ENCODE measurements at regions not wholly inside any gene's neighbourhood (a gene's known extent, or its start where the extent isn't known, plus 50 kb on each side); places are given as distances from the start of the nearest gene placed in this dataset.

GRCh38 chr4:181424362-181425016 lies 818.7 kb upstream of the TENM3 start:
- H2BK120ac ChIP-seq (ENCODE audit: low read depth, low read length), result no peak overlapping the region
- no peak overlapping the region for H3K9ac ChIP-seq (ENCODE audit: low read length)
- no peak overlapping the region for H2AK5ac ChIP-seq (ENCODE audit: low read length, severe bottlenecking)
- no peak overlapping the region for H3K14ac ChIP-seq (ENCODE audit: low read length in 2 of 2)
- 82% methylated on average over 2 of the region's 2 CpGs for WGBS
- H2BK12ac ChIP-seq (ENCODE audit: low read length in 2 of 2), result no peak overlapping the region
- H3K18ac ChIP-seq (ENCODE audit: low read depth in 1 of 2, low read length in 2 of 2), result no peak overlapping the region
- H2AFZ ChIP-seq (ENCODE audit: low read depth, low read length), result no peak overlapping the region
- no peaks in the 10 kb centered on the region for H3K9me3 ChIP-seq (ENCODE audit: control insufficient read depth, low read length)
- no peak overlapping the region for H2BK15ac ChIP-seq (ENCODE audit: low read depth, poor library complexity, severe bottlenecking)
- no peak overlapping the region for H4K8ac ChIP-seq (ENCODE audit: low read length)
- no peak overlapping the region for H3K4me2 ChIP-seq (ENCODE audit: low read length, poor library complexity, severe bottlenecking)
- H3K4me3 ChIP-seq (ENCODE audit: insufficient read depth in 1 of 2, low read depth in 1 of 2, low read length in 2 of 2), result no peak overlapping the region
- H2BK5ac ChIP-seq (ENCODE audit: low read depth, low read length, poor library complexity, severe bottlenecking), result no peak overlapping the region
- no peak for DNase-seq
- no peaks in the 10 kb centered on the region for H3K4me1 ChIP-seq (ENCODE audit: control insufficient read depth, insufficient read depth, low read depth, low read length)
- no peaks in the 10 kb centered on the region for H3K27me3 ChIP-seq (ENCODE audit: control insufficient read depth in 1 of 2, insufficient read depth in 1 of 2, low read length in 2 of 2)
- H3K23ac ChIP-seq (ENCODE audit: low read length in 2 of 2), result no peak overlapping the region
- H3K27ac ChIP-seq (ENCODE audit: low read length, poor library complexity, severe bottlenecking), result no peak overlapping the region
- H3K4ac ChIP-seq (ENCODE audit: low read depth in 1 of 2, low read length in 2 of 2), result no peak overlapping the region
- no peak overlapping the region for H4K91ac ChIP-seq (ENCODE audit: low read length)
- H3K79me1 ChIP-seq (replicated peaks; ENCODE audit: low read length, poor library complexity, severe bottlenecking), result no peaks in the 10 kb centered on the region
- no peaks in the 10 kb centered on the region for H3K36me3 ChIP-seq (ENCODE audit: control insufficient read depth in 1 of 2, insufficient read depth in 2 of 2, low read depth in 1 of 2, low read length in 2 of 2)

GRCh38 chr4:181427076-181427475 lies 816.1 kb upstream of the TENM3 start:
- H3K27me3 ChIP-seq (ENCODE audit: control insufficient read depth in 1 of 2, insufficient read depth in 1 of 2, low read length in 2 of 2), result no peaks in the 10 kb centered on the region
- H3K4ac ChIP-seq (ENCODE audit: low read depth in 1 of 2, low read length in 2 of 2), result no peak overlapping the region
- H2BK120ac ChIP-seq (ENCODE audit: low read depth, low read length), result no peak overlapping the region
- H4K8ac ChIP-seq (ENCODE audit: low read length), result no peak overlapping the region
- no peak overlapping the region for H3K23ac ChIP-seq (ENCODE audit: low read length in 2 of 2)
- H3K9ac ChIP-seq (ENCODE audit: low read length), result no peak overlapping the region
- H3K4me2 ChIP-seq (ENCODE audit: low read length, poor library complexity, severe bottlenecking), result no peak overlapping the region
- H2BK12ac ChIP-seq (ENCODE audit: low read length in 2 of 2), result no peak overlapping the region
- no peak overlapping the region for H2AK5ac ChIP-seq (ENCODE audit: low read length, severe bottlenecking)
- H3K79me1 ChIP-seq (replicated peaks; ENCODE audit: low read length, poor library complexity, severe bottlenecking), result no peaks in the 10 kb centered on the region
- H3K4me1 ChIP-seq (ENCODE audit: control insufficient read depth, insufficient read depth, low read depth, low read length), result no peaks in the 10 kb centered on the region
- no peak overlapping the region for H2AFZ ChIP-seq (ENCODE audit: low read depth, low read length)
- WGBS, result 78% methylated on average over 3 of the region's 3 CpGs
- no peaks in the 10 kb centered on the region for H3K9me3 ChIP-seq (ENCODE audit: control insufficient read depth, low read length)
- no peak overlapping the region for H3K18ac ChIP-seq (ENCODE audit: low read depth in 1 of 2, low read length in 2 of 2)
- no peak overlapping the region for H3K27ac ChIP-seq (ENCODE audit: low read length, poor library complexity, severe bottlenecking)
- no peak for DNase-seq
- H3K4me3 ChIP-seq (ENCODE audit: insufficient read depth in 1 of 2, low read depth in 1 of 2, low read length in 2 of 2), result no peak overlapping the region
- no peak overlapping the region for H3K14ac ChIP-seq (ENCODE audit: low read length in 2 of 2)
- no peaks in the 10 kb centered on the region for H3K36me3 ChIP-seq (ENCODE audit: control insufficient read depth in 1 of 2, insufficient read depth in 2 of 2, low read depth in 1 of 2, low read length in 2 of 2)
- no peak overlapping the region for H2BK15ac ChIP-seq (ENCODE audit: low read depth, poor library complexity, severe bottlenecking)
- no peak overlapping the region for H2BK5ac ChIP-seq (ENCODE audit: low read depth, low read length, poor library complexity, severe bottlenecking)
- H4K91ac ChIP-seq (ENCODE audit: low read length), result no peak overlapping the region

- no peaks in the 10 kb centered on the region for H3K79me1 ChIP-seq (replicated peaks; ENCODE audit: low read length, poor library complexity, severe bottlenecking)
- no peak overlapping the region for H3K14ac ChIP-seq (ENCODE audit: low read length in 2 of 2)
- no peak overlapping the region for H2AFZ ChIP-seq (ENCODE audit: low read depth, low read length)
- H2BK15ac ChIP-seq (ENCODE audit: low read depth, poor library complexity, severe bottlenecking), result no peak overlapping the region
- no peak overlapping the region for H4K8ac ChIP-seq (ENCODE audit: low read length)
- no peaks in the 10 kb centered on the region for H3K36me3 ChIP-seq (ENCODE audit: control insufficient read depth in 1 of 2, insufficient read depth in 2 of 2, low read depth in 1 of 2, low read length in 2 of 2)
- H3K27ac ChIP-seq (ENCODE audit: low read length, poor library complexity, severe bottlenecking), result no peak overlapping the region
- H2BK12ac ChIP-seq (ENCODE audit: low read length in 2 of 2), result no peak overlapping the region
- no peak overlapping the region for H2AK5ac ChIP-seq (ENCODE audit: low read length, severe bottlenecking)
- no peak overlapping the region for H3K4me3 ChIP-seq (ENCODE audit: insufficient read depth in 1 of 2, low read depth in 1 of 2, low read length in 2 of 2)
- no peaks in the 10 kb centered on the region for H3K27me3 ChIP-seq (ENCODE audit: control insufficient read depth in 1 of 2, insufficient read depth in 1 of 2, low read length in 2 of 2)
- WGBS, result 86% methylated on average over 1 of the region's 1 CpG
- H2BK5ac ChIP-seq (ENCODE audit: low read depth, low read length, poor library complexity, severe bottlenecking), result no peak overlapping the region
- H3K4ac ChIP-seq (ENCODE audit: low read depth in 1 of 2, low read length in 2 of 2), result no peak overlapping the region
- H3K4me2 ChIP-seq (ENCODE audit: low read length, poor library complexity, severe bottlenecking), result no peak overlapping the region
- H3K4me1 ChIP-seq (ENCODE audit: control insufficient read depth, insufficient read depth, low read depth, low read length), result no peaks in the 10 kb centered on the region
- H3K9me3 ChIP-seq (ENCODE audit: control insufficient read depth, low read length), result no peaks in the 10 kb centered on the region
- H3K23ac ChIP-seq (ENCODE audit: low read length in 2 of 2), result no peak overlapping the region
- H4K91ac ChIP-seq (ENCODE audit: low read length), result no peak overlapping the region
- DNase-seq, result no peak
- H3K9ac ChIP-seq (ENCODE audit: low read length), result no peak overlapping the region
- no peak overlapping the region for H2BK120ac ChIP-seq (ENCODE audit: low read depth, low read length)
- no peak overlapping the region for H3K18ac ChIP-seq (ENCODE audit: low read depth in 1 of 2, low read length in 2 of 2)
Measured at GRCh38 chr4:181431006-181431405, 812.2 kb upstream of the TENM3 start.

GRCh38 chr4:181431661-181432060 lies 811.5 kb upstream of the TENM3 start:
- Histone ChIP-seq H2BK120ac (ENCODE audit: low read depth, low read length) (no peak overlapping the region), H3K23ac (ENCODE audit: low read length in 2 of 2) (no peak overlapping the region), H3K4ac (ENCODE audit: low read depth in 1 of 2, low read length in 2 of 2) (no peak overlapping the region), H3K14ac (ENCODE audit: low read length in 2 of 2) (no peak overlapping the region), H3K27me3 (ENCODE audit: control insufficient read depth in 1 of 2, insufficient read depth in 1 of 2, low read length in 2 of 2) (no peaks in the 10 kb centered on the region), H3K79me1 (replicated peaks; ENCODE audit: low read length, poor library complexity, severe bottlenecking) (no peaks in the 10 kb centered on the region), H3K4me3 (ENCODE audit: insufficient read depth in 1 of 2, low read depth in 1 of 2, low read length in 2 of 2) (no peak overlapping the region), H3K4me1 (ENCODE audit: control insufficient read depth, insufficient read depth, low read depth, low read length) (no peaks in the 10 kb centered on the region), H4K8ac (ENCODE audit: low read length) (no peak overlapping the region), H2BK5ac (ENCODE audit: low read depth, low read length, poor library complexity, severe bottlenecking) (no peak overlapping the region), H2BK12ac (ENCODE audit: low read length in 2 of 2) (no peak overlapping the region), H3K9ac (ENCODE audit: low read length) (no peak overlapping the region), H2AK5ac (ENCODE audit: low read length, severe bottlenecking) (no peak overlapping the region), H3K9me3 (ENCODE audit: control insufficient read depth, low read length) (no peaks in the 10 kb centered on the region), H3K36me3 (ENCODE audit: control insufficient read depth in 1 of 2, insufficient read depth in 2 of 2, low read depth in 1 of 2, low read length in 2 of 2) (no peaks in the 10 kb centered on the region), H2BK15ac (ENCODE audit: low read depth, poor library complexity, severe bottlenecking) (no peak overlapping the region), H3K18ac (ENCODE audit: low read depth in 1 of 2, low read length in 2 of 2) (no peak overlapping the region), H3K4me2 (ENCODE audit: low read length, poor library complexity, severe bottlenecking) (no peak overlapping the region), H2AFZ (ENCODE audit: low read depth, low read length) (no peak overlapping the region), H3K27ac (ENCODE audit: low read length, poor library complexity, severe bottlenecking) (no peak overlapping the region), H4K91ac (ENCODE audit: low read length) (no peak overlapping the region)
- 70% methylated on average over 3 of the region's 3 CpGs for WGBS
- no peak for DNase-seq

All from mesenchymal stem cell (in vitro differentiated cells and primary cell).